ENCODE measurements at regions not wholly inside any gene's neighbourhood (a gene's known extent, or its start where the extent isn't known, plus 50 kb on each side); places are given as distances from the start of the nearest gene placed in this dataset.

GRCh38 chr1:56394298-56394697 lies 185.1 kb downstream of the PLPP3 start:
- ChIA-PET CTCF (no interaction called here), POLR2A (no interaction called here)
- Histone ChIP-seq H3K36me3 (ENCODE audit: control insufficient read depth in 4 of 4, insufficient read depth in 4 of 4, low read length in 3 of 4) (no peaks in the 10 kb centered on the region), H3K4me1 (ENCODE audit: control extremely low read depth in 1 of 4, control insufficient read depth in 4 of 4, insufficient read depth in 4 of 4, low read length in 3 of 4) (no peaks in the 10 kb centered on the region), H3K27me3 (replicated peaks in 2 of 5; ENCODE audit: control insufficient read depth in 4 of 5, insufficient read depth in 5 of 5, low read length in 4 of 5) (peaks cover 0 to 3% (median 2%) of the 10 kb centered on the region in 5 experiments), H3K27ac (ENCODE audit: insufficient read depth in 1 of 2, low read depth in 1 of 2, low read length in 2 of 2, poor library complexity in 1 of 2, severe bottlenecking in 2 of 2) (no peak overlapping the region), H3K9me3 (ENCODE audit: control extremely low read depth in 1 of 5, control insufficient read depth in 4 of 5, insufficient read depth in 2 of 5, low read depth in 1 of 5, low read length in 4 of 5) (no peaks in the 10 kb centered on the region), H3K4me3 (ENCODE audit: control insufficient read depth in 1 of 7, extremely low read depth in 1 of 7, insufficient read depth in 4 of 7, low read depth in 2 of 7, low read length in 6 of 7) (no peak overlapping the region)
- no peak for DNase-seq
- 97% methylated on average over 6 of the region's 6 CpGs for WGBS (ENCODE audit: insufficient coverage)

GRCh38 chr1:56390934-56391731 lies 188.2 kb downstream of the PLPP3 start:
- no peak for DNase-seq
- H3K4me1 ChIP-seq (ENCODE audit: control extremely low read depth in 1 of 4, control insufficient read depth in 4 of 4, insufficient read depth in 4 of 4, low read length in 3 of 4), result peaks cover 0 to 13% (median 4%) of the 10 kb centered on the region in 4 experiments
- WGBS (ENCODE audit: insufficient coverage), result 96% methylated on average over 7 of the region's 16 CpGs
- no peak overlapping the region for H3K27ac ChIP-seq (ENCODE audit: insufficient read depth in 1 of 2, low read depth in 1 of 2, low read length in 2 of 2, poor library complexity in 1 of 2, severe bottlenecking in 2 of 2)
- H3K36me3 ChIP-seq (ENCODE audit: control insufficient read depth in 4 of 4, insufficient read depth in 4 of 4, low read length in 3 of 4), result no peaks in the 10 kb centered on the region
- H3K4me3 ChIP-seq (ENCODE audit: control insufficient read depth in 1 of 7, extremely low read depth in 1 of 7, insufficient read depth in 4 of 7, low read depth in 2 of 7, low read length in 6 of 7), result no peak overlapping the region
- no peaks in the 10 kb centered on the region for H3K9me3 ChIP-seq (ENCODE audit: control extremely low read depth in 1 of 5, control insufficient read depth in 4 of 5, insufficient read depth in 2 of 5, low read depth in 1 of 5, low read length in 4 of 5)
- ChIA-PET POLR2A (no interaction called here), CTCF (no interaction called here)
- peaks cover 0 to 3% (median 2%) of the 10 kb centered on the region in 5 experiments for H3K27me3 ChIP-seq (replicated peaks in 2 of 5; ENCODE audit: control insufficient read depth in 4 of 5, insufficient read depth in 5 of 5, low read length in 4 of 5)

GRCh38 chr1:56390232-56390867 lies 189.0 kb downstream of the PLPP3 start:
- ChIA-PET CTCF (no interaction called here), POLR2A (no interaction called here)
- H3K27me3 ChIP-seq (replicated peaks in 2 of 5; ENCODE audit: control insufficient read depth in 4 of 5, insufficient read depth in 5 of 5, low read length in 4 of 5), result peaks cover 0 to 3% (median 2%) of the 10 kb centered on the region in 5 experiments
- H3K4me3 ChIP-seq (ENCODE audit: control insufficient read depth in 1 of 7, extremely low read depth in 1 of 7, insufficient read depth in 4 of 7, low read depth in 2 of 7, low read length in 6 of 7), result no peak overlapping the region
- H3K27ac ChIP-seq (ENCODE audit: insufficient read depth in 1 of 2, low read depth in 1 of 2, low read length in 2 of 2, poor library complexity in 1 of 2, severe bottlenecking in 2 of 2), result no peak overlapping the region
- no peak for DNase-seq
- H3K4me1 ChIP-seq (ENCODE audit: control extremely low read depth in 1 of 4, control insufficient read depth in 4 of 4, insufficient read depth in 4 of 4, low read length in 3 of 4), result peaks cover 0 to 13% (median 4%) of the 10 kb centered on the region in 4 experiments
- no peaks in the 10 kb centered on the region for H3K36me3 ChIP-seq (ENCODE audit: control insufficient read depth in 4 of 4, insufficient read depth in 4 of 4, low read length in 3 of 4)
- no CpG with 5 or more reads among the region's 3 CpGs for WGBS (ENCODE audit: insufficient coverage)
- H3K9me3 ChIP-seq (ENCODE audit: control extremely low read depth in 1 of 5, control insufficient read depth in 4 of 5, insufficient read depth in 2 of 5, low read depth in 1 of 5, low read length in 4 of 5), result no peaks in the 10 kb centered on the region

- CTCF ChIA-PET, result no interaction called here
- WGBS (ENCODE audit: insufficient coverage), result no CpG with 5 or more reads among the region's 2 CpGs
- no peaks in the 10 kb centered on the region for H3K9me3 ChIP-seq (ENCODE audit: control extremely low read depth in 1 of 5, control insufficient read depth in 4 of 5, insufficient read depth in 2 of 5, low read depth in 1 of 5, low read length in 4 of 5)
- no peak overlapping the region for H3K4me3 ChIP-seq (ENCODE audit: control insufficient read depth in 1 of 7, extremely low read depth in 1 of 7, insufficient read depth in 4 of 7, low read depth in 2 of 7, low read length in 6 of 7)
- no peak for DNase-seq
- POLR2A ChIA-PET, result no interaction called here
- peaks cover 0 to 13% (median 4%) of the 10 kb centered on the region in 4 experiments for H3K4me1 ChIP-seq (ENCODE audit: control extremely low read depth in 1 of 4, control insufficient read depth in 4 of 4, insufficient read depth in 4 of 4, low read length in 3 of 4)
- peaks cover 0 to 3% (median 2%) of the 10 kb centered on the region in 5 experiments for H3K27me3 ChIP-seq (replicated peaks in 2 of 5; ENCODE audit: control insufficient read depth in 4 of 5, insufficient read depth in 5 of 5, low read length in 4 of 5)
- H3K27ac ChIP-seq (ENCODE audit: insufficient read depth in 1 of 2, low read depth in 1 of 2, low read length in 2 of 2, poor library complexity in 1 of 2, severe bottlenecking in 2 of 2), result no peak overlapping the region
- no peaks in the 10 kb centered on the region for H3K36me3 ChIP-seq (ENCODE audit: control insufficient read depth in 4 of 4, insufficient read depth in 4 of 4, low read length in 3 of 4)
Measured at GRCh38 chr1:56389813-56390212, 189.6 kb downstream of the PLPP3 start.

- Histone ChIP-seq H3K4me1 (ENCODE audit: control extremely low read depth in 1 of 4, control insufficient read depth in 4 of 4, insufficient read depth in 4 of 4, low read length in 3 of 4) (peaks cover 0 to 13% (median 4%) of the 10 kb centered on the region in 4 experiments), H3K27ac (ENCODE audit: insufficient read depth in 1 of 2, low read depth in 1 of 2, low read length in 2 of 2, poor library complexity in 1 of 2, severe bottlenecking in 2 of 2) (no peak overlapping the region), H3K9me3 (ENCODE audit: control extremely low read depth in 1 of 5, control insufficient read depth in 4 of 5, insufficient read depth in 2 of 5, low read depth in 1 of 5, low read length in 4 of 5) (no peaks in the 10 kb centered on the region), H3K36me3 (ENCODE audit: control insufficient read depth in 4 of 4, insufficient read depth in 4 of 4, low read length in 3 of 4) (no peaks in the 10 kb centered on the region), H3K4me3 (ENCODE audit: control insufficient read depth in 1 of 7, extremely low read depth in 1 of 7, insufficient read depth in 4 of 7, low read depth in 2 of 7, low read length in 6 of 7) (no peak overlapping the region), H3K27me3 (replicated peaks in 2 of 5; ENCODE audit: control insufficient read depth in 4 of 5, insufficient read depth in 5 of 5, low read length in 4 of 5) (no peaks in the 10 kb centered on the region)
- DNase-seq, result peak in 2 of 3 donors; percentile 38 to 41
- WGBS (ENCODE audit: insufficient coverage), result 0% methylated on average over 1 of the region's 1 CpG
- ChIA-PET POLR2A (no interaction called here), CTCF (interaction anchor here (1.1 kb wide), 1 partner anchor 190 kb away, joined by 3 read pairs; no protein-coding TSS in a partner anchor)
Measured at GRCh38 chr1:56387071-56387740, 192.2 kb downstream of the PLPP3 start.

GRCh38 chr1:56385314-56385713 lies 194.0 kb downstream of the PLPP3 start:
- Histone ChIP-seq H3K27ac (ENCODE audit: insufficient read depth in 1 of 2, low read depth in 1 of 2, low read length in 2 of 2, poor library complexity in 1 of 2, severe bottlenecking in 2 of 2) (no peak overlapping the region), H3K36me3 (ENCODE audit: control insufficient read depth in 4 of 4, insufficient read depth in 4 of 4, low read length in 3 of 4) (no peaks in the 10 kb centered on the region), H3K4me3 (ENCODE audit: control insufficient read depth in 1 of 7, extremely low read depth in 1 of 7, insufficient read depth in 4 of 7, low read depth in 2 of 7, low read length in 6 of 7) (no peak overlapping the region), H3K27me3 (replicated peaks in 2 of 5; ENCODE audit: control insufficient read depth in 4 of 5, insufficient read depth in 5 of 5, low read length in 4 of 5) (no peaks in the 10 kb centered on the region), H3K9me3 (ENCODE audit: control extremely low read depth in 1 of 5, control insufficient read depth in 4 of 5, insufficient read depth in 2 of 5, low read depth in 1 of 5, low read length in 4 of 5) (no peaks in the 10 kb centered on the region), H3K4me1 (ENCODE audit: control extremely low read depth in 1 of 4, control insufficient read depth in 4 of 4, insufficient read depth in 4 of 4, low read length in 3 of 4) (peaks cover 0 to 13% (median 4%) of the 10 kb centered on the region in 4 experiments)
- ChIA-PET CTCF (interaction anchor here (0.5 kb wide), 1 partner anchor 638 kb away, joined by 3 read pairs; no protein-coding TSS in a partner anchor), POLR2A (no interaction called here)
- WGBS (ENCODE audit: insufficient coverage), result no CpG with 5 or more reads among the region's 1 CpG
- DNase-seq, result no peak

Data from common myeloid progenitor, CD34-positive (primary cell).